ENCODE measurements at regions not wholly inside any gene's neighbourhood (a gene's known extent, or its start where the extent isn't known, plus 50 kb on each side); places are given as distances from the start of the nearest gene placed in this dataset.

- TF ChIP-seq EP300 (IDR thresholded peaks at IDR 0.05; ENCODE audit: borderline replicate concordance) = no peak
- TF ChIP-seq MAX (IDR thresholded peaks at IDR 0.05) = no peak
- TF ChIP-seq RAD21 (IDR thresholded peaks at IDR 0.05; ENCODE audit: low read depth) = no peak
- TF ChIP-seq TCF12 (IDR thresholded peaks at IDR 0.05; ENCODE audit: low read depth) = no peak
- TF ChIP-seq TAF1 (IDR thresholded peaks at IDR 0.05; ENCODE audit: low read depth) = no peak
- no peak for TF ChIP-seq YY1 (IDR thresholded peaks at IDR 0.05; ENCODE audit: low read depth)
- no peak for TF ChIP-seq USF1 (IDR thresholded peaks at IDR 0.05)
- TF ChIP-seq FOXM1 (IDR thresholded peaks at IDR 0.05; ENCODE audit: borderline replicate concordance, low read depth) = no peak
- TF ChIP-seq CEBPB (IDR thresholded peaks at IDR 0.05) = no peak
- no peak for TF ChIP-seq TEAD4 (IDR thresholded peaks at IDR 0.05)
- TF ChIP-seq REST (IDR thresholded peaks at IDR 0.05; ENCODE audit: low read depth) = no peak
- no peak for TF ChIP-seq CREB1 (IDR thresholded peaks at IDR 0.05; ENCODE audit: low read depth)
Measured at GRCh38 chr4:64533159-64533558, 123.9 kb upstream of the TECRL start.
